ENCODE measurements at regions not wholly inside any gene's neighbourhood (a gene's known extent, or its start where the extent isn't known, plus 50 kb on each side); places are given as distances from the start of the nearest gene placed in this dataset.

- DNase-seq (ENCODE audit: low read depth, low spot score) (no peak), ATAC-seq (no peak)
- POLR2A ChIA-PET: no interaction called here
- in situ Hi-C loops (cut with HindIII; ENCODE audit: low pct_unique_long_range_greater_than_20kb, low sequenced_read_pairs) (no loop called here), intact Hi-C loops (cut with micrococcal nuclease; ENCODE audit: unreplicated experiment) (no loop called here)
- TF ChIP-seq, protein P1, sequence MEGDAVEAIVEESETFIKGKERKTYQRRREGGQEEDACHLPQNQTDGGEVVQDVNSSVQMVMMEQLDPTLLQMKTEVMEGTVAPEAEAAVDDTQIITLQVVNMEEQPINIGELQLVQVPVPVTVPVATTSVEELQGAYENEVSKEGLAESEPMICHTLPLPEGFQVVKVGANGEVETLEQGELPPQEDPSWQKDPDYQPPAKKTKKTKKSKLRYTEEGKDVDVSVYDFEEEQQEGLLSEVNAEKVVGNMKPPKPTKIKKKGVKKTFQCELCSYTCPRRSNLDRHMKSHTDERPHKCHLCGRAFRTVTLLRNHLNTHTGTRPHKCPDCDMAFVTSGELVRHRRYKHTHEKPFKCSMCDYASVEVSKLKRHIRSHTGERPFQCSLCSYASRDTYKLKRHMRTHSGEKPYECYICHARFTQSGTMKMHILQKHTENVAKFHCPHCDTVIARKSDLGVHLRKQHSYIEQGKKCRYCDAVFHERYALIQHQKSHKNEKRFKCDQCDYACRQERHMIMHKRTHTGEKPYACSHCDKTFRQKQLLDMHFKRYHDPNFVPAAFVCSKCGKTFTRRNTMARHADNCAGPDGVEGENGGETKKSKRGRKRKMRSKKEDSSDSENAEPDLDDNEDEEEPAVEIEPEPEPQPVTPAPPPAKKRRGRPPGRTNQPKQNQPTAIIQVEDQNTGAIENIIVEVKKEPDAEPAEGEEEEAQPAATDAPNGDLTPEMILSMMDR (IDR thresholded peaks at IDR 0.05): no peak
- TF ChIP-seq POLR2AphosphoS5 (IDR thresholded peaks at IDR 0.05; ENCODE audit: low read depth, low read length): no peak
- TF ChIP-seq SIN3A (IDR thresholded peaks at IDR 0.05; ENCODE audit: borderline replicate concordance, insufficient read depth, low read depth, low read length): no peak
- TF ChIP-seq TCF7L2 (IDR thresholded peaks at IDR 0.05; ENCODE audit: low read depth, low read length): no peak
- BruUV-seq (replicated peaks): no TSS peak
- H3K4me3 ChIP-seq (ENCODE audit: low read depth in 2 of 2, low read length in 2 of 2): no peak overlapping the region
- H3K27ac ChIP-seq (ENCODE audit: low read length): no peak overlapping the region
- CTCF ChIA-PET: no interaction called here
- no peaks in the 10 kb centered on the region for H3K27me3 ChIP-seq (ENCODE audit: control insufficient read depth, insufficient read depth, low read length)
- H3K9me3 ChIP-seq (ENCODE audit: control insufficient read depth, insufficient read depth, low read depth, low read length): no peaks in the 10 kb centered on the region
- H3K4me1 ChIP-seq (ENCODE audit: control insufficient read depth, insufficient read depth, low read length): no peaks in the 10 kb centered on the region
- no peaks in the 10 kb centered on the region for H3K36me3 ChIP-seq (ENCODE audit: control insufficient read depth, insufficient read depth, low read length)
Observed at GRCh38 chr5:163245584-163245983, 191.8 kb upstream of the CCNG1 start.

GRCh38 chr5:163248333-163248732, 189.1 kb upstream of the CCNG1 start:
- TF ChIP-seq POLR2AphosphoS5 (IDR thresholded peaks at IDR 0.05; ENCODE audit: low read depth, low read length) (no peak), SIN3A (IDR thresholded peaks at IDR 0.05; ENCODE audit: borderline replicate concordance, insufficient read depth, low read depth, low read length) (no peak), TCF7L2 (IDR thresholded peaks at IDR 0.05; ENCODE audit: low read depth, low read length) (no peak)
- TF ChIP-seq, protein P2, sequence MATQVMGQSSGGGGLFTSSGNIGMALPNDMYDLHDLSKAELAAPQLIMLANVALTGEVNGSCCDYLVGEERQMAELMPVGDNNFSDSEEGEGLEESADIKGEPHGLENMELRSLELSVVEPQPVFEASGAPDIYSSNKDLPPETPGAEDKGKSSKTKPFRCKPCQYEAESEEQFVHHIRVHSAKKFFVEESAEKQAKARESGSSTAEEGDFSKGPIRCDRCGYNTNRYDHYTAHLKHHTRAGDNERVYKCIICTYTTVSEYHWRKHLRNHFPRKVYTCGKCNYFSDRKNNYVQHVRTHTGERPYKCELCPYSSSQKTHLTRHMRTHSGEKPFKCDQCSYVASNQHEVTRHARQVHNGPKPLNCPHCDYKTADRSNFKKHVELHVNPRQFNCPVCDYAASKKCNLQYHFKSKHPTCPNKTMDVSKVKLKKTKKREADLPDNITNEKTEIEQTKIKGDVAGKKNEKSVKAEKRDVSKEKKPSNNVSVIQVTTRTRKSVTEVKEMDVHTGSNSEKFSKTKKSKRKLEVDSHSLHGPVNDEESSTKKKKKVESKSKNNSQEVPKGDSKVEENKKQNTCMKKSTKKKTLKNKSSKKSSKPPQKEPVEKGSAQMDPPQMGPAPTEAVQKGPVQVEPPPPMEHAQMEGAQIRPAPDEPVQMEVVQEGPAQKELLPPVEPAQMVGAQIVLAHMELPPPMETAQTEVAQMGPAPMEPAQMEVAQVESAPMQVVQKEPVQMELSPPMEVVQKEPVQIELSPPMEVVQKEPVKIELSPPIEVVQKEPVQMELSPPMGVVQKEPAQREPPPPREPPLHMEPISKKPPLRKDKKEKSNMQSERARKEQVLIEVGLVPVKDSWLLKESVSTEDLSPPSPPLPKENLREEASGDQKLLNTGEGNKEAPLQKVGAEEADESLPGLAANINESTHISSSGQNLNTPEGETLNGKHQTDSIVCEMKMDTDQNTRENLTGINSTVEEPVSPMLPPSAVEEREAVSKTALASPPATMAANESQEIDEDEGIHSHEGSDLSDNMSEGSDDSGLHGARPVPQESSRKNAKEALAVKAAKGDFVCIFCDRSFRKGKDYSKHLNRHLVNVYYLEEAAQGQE (IDR thresholded peaks at IDR 0.05; ENCODE audit: insufficient read depth in 1 of 2, low read depth in 2 of 2, low read length in 1 of 2): no peak
- TF ChIP-seq, protein P1 (IDR thresholded peaks at IDR 0.05): no peak
- DNase-seq (ENCODE audit: low read depth, low spot score) (no peak), ATAC-seq (no peak)
- intact Hi-C loops (cut with micrococcal nuclease; ENCODE audit: unreplicated experiment) (no loop called here), in situ Hi-C loops (cut with HindIII; ENCODE audit: low pct_unique_long_range_greater_than_20kb, low sequenced_read_pairs) (no loop called here)
- no peaks in the 10 kb centered on the region for H3K4me1 ChIP-seq (ENCODE audit: control insufficient read depth, insufficient read depth, low read length)
- H3K36me3 ChIP-seq (ENCODE audit: control insufficient read depth, insufficient read depth, low read length): no peaks in the 10 kb centered on the region
- POLR2A ChIA-PET: no interaction called here
- H3K9me3 ChIP-seq (ENCODE audit: control insufficient read depth, insufficient read depth, low read depth, low read length): no peaks in the 10 kb centered on the region
- H3K4me3 ChIP-seq (ENCODE audit: low read depth in 2 of 2, low read length in 2 of 2): no peak overlapping the region
- H3K27ac ChIP-seq (ENCODE audit: low read length): no peak overlapping the region
- BruUV-seq (replicated peaks): no TSS peak
- CTCF ChIA-PET: no interaction called here
- no peaks in the 10 kb centered on the region for H3K27me3 ChIP-seq (ENCODE audit: control insufficient read depth, insufficient read depth, low read length)

Data from Panc1 (cell line).